Ovary (tissue), 3 donors: ENCODE measurements at regions not wholly inside any gene's neighbourhood (a gene's known extent, or its start where the extent isn't known, plus 50 kb on each side); places are given as distances from the start of the nearest gene placed in this dataset.

Experiments
- POLR2A ChIP-seq: fragments of 450-650 bp; IDR thresholded peaks from one replicate; pipeline ENCODE4 v1.6.1; 2017; ENCODE audit warnings: antibody characterized with exemption, mild to moderate bottlenecking, moderate library complexity
- TF ChIP-seq, protein P1 (sequence below), 3 donors: fragments of 450-650 bp in 2 of 3; fragments of 200-600 bp in 1 of 3; IDR thresholded peaks; one replicate each; pipeline versions ENCODE4 v1.5.1 to v1.8.0; 2016 to 2022; ENCODE audit warnings: antibody characterized with exemption in 3 of 3, mild to moderate bottlenecking in 1 of 3
- donor health status: DM: no; HTN: no; CAD: no.

DNA sequence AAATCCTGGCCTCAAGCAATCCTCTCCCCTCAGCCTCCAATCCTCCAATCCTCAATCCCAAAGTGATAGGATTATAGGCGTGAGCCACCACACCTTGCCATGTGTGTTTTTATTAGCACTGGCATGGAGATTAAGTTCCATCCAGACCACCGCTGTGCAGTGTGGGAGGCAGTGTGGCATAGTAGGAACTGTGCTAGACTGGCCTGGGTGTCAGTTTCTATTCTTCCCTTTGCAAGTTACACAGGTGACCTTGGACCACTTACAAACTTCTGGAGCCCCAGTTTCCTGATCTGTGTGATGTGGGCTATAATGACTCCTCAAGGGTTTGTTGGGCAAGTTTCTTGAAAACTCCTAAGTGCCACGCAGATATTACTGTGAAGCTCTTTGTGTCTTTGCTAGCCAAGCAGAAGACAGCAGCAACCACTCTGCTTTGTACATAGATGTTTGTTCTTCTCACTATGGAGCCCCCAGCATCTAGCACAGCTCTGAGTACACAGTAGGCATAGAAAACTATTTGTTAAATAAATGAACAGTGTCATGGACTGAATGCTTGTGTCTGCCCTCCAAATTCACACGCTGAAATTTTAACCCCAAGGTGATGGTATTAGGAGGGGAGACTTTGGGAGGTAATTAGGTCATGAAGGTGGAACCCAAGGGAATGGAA, 93.0 kb downstream of the LBH start:
- TF ChIP-seq, protein P1, sequence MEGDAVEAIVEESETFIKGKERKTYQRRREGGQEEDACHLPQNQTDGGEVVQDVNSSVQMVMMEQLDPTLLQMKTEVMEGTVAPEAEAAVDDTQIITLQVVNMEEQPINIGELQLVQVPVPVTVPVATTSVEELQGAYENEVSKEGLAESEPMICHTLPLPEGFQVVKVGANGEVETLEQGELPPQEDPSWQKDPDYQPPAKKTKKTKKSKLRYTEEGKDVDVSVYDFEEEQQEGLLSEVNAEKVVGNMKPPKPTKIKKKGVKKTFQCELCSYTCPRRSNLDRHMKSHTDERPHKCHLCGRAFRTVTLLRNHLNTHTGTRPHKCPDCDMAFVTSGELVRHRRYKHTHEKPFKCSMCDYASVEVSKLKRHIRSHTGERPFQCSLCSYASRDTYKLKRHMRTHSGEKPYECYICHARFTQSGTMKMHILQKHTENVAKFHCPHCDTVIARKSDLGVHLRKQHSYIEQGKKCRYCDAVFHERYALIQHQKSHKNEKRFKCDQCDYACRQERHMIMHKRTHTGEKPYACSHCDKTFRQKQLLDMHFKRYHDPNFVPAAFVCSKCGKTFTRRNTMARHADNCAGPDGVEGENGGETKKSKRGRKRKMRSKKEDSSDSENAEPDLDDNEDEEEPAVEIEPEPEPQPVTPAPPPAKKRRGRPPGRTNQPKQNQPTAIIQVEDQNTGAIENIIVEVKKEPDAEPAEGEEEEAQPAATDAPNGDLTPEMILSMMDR (IDR thresholded peaks at IDR 0.05): no peak
- no peak for TF ChIP-seq POLR2A
